GM12801 (cell line): ENCODE measurements at regions not wholly inside any gene's neighbourhood (a gene's known extent, or its start where the extent isn't known, plus 50 kb on each side); places are given as distances from the start of the nearest gene placed in this dataset.

Source experiments
- CTCF ChIP-seq: IDR thresholded peaks from one replicate; pipeline ENCODE4 v1.5.1; 2011; ENCODE audit warnings: control low read depth; ENCODE audit not compliant: insufficient read length; ENCODE audit errors: extremely low read depth

- no peak for TF ChIP-seq CTCF
These were observed 186.7 kb upstream of the ELL2 start for GRCh38 chr5:96148376-96148775.

- TF ChIP-seq CTCF: no peak
These were observed 186.2 kb upstream of the ELL2 start for GRCh38 chr5:96147866-96148265.

- TF ChIP-seq CTCF: no peak
These were observed 185.0 kb upstream of the ELL2 start for GRCh38 chr5:96146675-96147074.

- no peak for TF ChIP-seq CTCF
These were observed 182.6 kb upstream of the ELL2 start for GRCh38 chr5:96144289-96144688.

GRCh38 chr5:96143450-96143849, 181.8 kb upstream of the ELL2 start:
- TF ChIP-seq CTCF: no peak

GRCh38 chr5:96142786-96143434, 181.3 kb upstream of the ELL2 start:
- TF ChIP-seq CTCF: no peak

GRCh38 chr5:96142184-96142781, 180.6 kb upstream of the ELL2 start:
- TF ChIP-seq CTCF: no peak
